ENCODE measurements at regions not wholly inside any gene's neighbourhood (a gene's known extent, or its start where the extent isn't known, plus 50 kb on each side); places are given as distances from the start of the nearest gene placed in this dataset.

DNA sequence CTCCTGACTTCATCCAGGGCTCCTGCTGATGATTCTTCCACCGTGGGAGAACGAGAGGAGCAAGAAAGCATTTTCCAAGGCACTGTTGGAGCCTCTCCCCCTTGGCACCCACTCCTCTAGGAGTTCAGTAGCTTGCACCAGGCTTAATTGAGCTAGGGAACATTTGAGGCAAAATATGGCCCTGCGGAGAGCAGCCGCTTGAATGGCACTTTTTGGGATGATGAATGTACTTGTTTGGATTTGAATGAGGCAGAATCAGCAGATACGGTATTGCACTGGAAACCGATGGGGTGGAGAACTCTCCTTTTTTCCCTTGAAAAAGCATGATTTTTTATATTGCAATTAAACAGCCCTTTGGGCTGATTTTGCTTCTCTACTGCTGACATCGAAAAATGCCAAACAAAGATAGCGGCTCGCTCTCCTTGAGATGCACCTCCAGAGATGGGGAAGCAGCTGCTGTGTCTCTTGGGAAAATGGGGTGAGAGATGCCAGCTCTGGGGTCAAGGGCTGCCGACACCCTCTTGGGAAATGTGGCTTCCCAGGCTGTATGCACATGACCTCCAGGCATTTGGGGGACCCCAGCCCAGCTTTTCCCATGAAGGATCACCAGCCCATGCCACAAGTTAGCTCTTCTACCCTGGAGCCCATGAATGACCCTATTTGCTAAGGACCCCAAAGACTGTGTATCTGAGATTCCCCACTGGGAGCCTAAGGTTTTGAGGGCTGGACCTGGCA is 55.4 kb upstream of the LRP8 start:
- TF ChIP-seq, protein P1, sequence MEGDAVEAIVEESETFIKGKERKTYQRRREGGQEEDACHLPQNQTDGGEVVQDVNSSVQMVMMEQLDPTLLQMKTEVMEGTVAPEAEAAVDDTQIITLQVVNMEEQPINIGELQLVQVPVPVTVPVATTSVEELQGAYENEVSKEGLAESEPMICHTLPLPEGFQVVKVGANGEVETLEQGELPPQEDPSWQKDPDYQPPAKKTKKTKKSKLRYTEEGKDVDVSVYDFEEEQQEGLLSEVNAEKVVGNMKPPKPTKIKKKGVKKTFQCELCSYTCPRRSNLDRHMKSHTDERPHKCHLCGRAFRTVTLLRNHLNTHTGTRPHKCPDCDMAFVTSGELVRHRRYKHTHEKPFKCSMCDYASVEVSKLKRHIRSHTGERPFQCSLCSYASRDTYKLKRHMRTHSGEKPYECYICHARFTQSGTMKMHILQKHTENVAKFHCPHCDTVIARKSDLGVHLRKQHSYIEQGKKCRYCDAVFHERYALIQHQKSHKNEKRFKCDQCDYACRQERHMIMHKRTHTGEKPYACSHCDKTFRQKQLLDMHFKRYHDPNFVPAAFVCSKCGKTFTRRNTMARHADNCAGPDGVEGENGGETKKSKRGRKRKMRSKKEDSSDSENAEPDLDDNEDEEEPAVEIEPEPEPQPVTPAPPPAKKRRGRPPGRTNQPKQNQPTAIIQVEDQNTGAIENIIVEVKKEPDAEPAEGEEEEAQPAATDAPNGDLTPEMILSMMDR (conservative IDR thresholded peaks at IDR 0.05), result no peak
- no peak for TF ChIP-seq ZFX (IDR thresholded peaks at IDR 0.05)
